IMR-90 (cell line): ENCODE measurements at regions not wholly inside any gene's neighbourhood (a gene's known extent, or its start where the extent isn't known, plus 50 kb on each side); places are given as distances from the start of the nearest gene placed in this dataset.
A peak's percentile ranks its signal among the peaks of the same experiment; 100 is the strongest.

Experiments
- ATAC-seq: fragments of 200-7000 bp; cut with Tn5 transposase; 2 replicates; pipeline ENCODE4 v1.9.1; 2020; ENCODE audit warnings: low read depth, mild to moderate bottlenecking, moderate library complexity
- BruUV-seq: library from RNA; stranded (reverse); fragments of 400-500 nt; replicated peaks from 2 replicates; lab custom pipeline; 2021; lab: Mats Ljungman, UMichigan
- CTCF ChIA-PET: fragments of 300-600 bp; formaldehyde crosslinking; extraction: SDS; loops from one replicate; lab custom pipeline; 2021; ENCODE audit warnings: antibody characterized with exemption; lab: Yijun Ruan, JAX
- POLR2A ChIA-PET: fragments of 300-600 bp; sonication (Branson Sonifier 250); formaldehyde crosslinking; loops from one replicate; lab custom pipeline; 2022; ENCODE audit warnings: antibody characterized with exemption; ENCODE audit not compliant: unreplicated experiment; lab: Charles Lee
- DNase-seq: peaks from one replicate; pipeline ENCODE4 v3.0.0; 2013
- H2AFZ ChIP-seq: replicated peaks from 2 replicates; pipeline ENCODE3; 2013; ENCODE audit warnings: low read length, mild to moderate bottlenecking; ENCODE audit not compliant: poor library complexity
- H2AK5ac ChIP-seq: 2 replicates; pipeline ENCODE4 v1.6.1; 2013; ENCODE audit warnings: low read depth, low read length, inconsistent platforms
- H2AK9ac ChIP-seq: replicated peaks from 2 replicates; pipeline ENCODE3; 2013; ENCODE audit warnings: mild to moderate bottlenecking, low read depth, low read length, moderate library complexity; ENCODE audit not compliant: poor library complexity
- H2BK120ac ChIP-seq: 2 replicates; pipeline ENCODE4 v1.6.1; 2013; ENCODE audit warnings: low read depth, low read length, inconsistent platforms
- H2BK15ac ChIP-seq: 3 replicates; pipeline ENCODE4 v1.6.1; 2013; ENCODE audit warnings: low read depth, low read length, inconsistent platforms
- H2BK20ac ChIP-seq: 2 replicates; pipeline ENCODE4 v1.6.1; 2013; ENCODE audit warnings: low read depth, mild to moderate bottlenecking, inconsistent platforms, low read length, moderate library complexity
- H2BK5ac ChIP-seq: 2 replicates; pipeline ENCODE4 v1.6.1; 2013; ENCODE audit warnings: mild to moderate bottlenecking, low read depth, low read length, inconsistent platforms; ENCODE audit not compliant: poor library complexity, severe bottlenecking
- H3K14ac ChIP-seq: replicated peaks from 2 replicates; pipeline ENCODE4 v1.6.1; 2013; ENCODE audit warnings: low read depth, low read length, inconsistent platforms
- H3K18ac ChIP-seq: 2 replicates; pipeline ENCODE4 v1.6.1; 2013; ENCODE audit warnings: low read depth, low read length, control low read depth
- H3K23ac ChIP-seq: 2 replicates; pipeline ENCODE4 v1.6.1; 2013; ENCODE audit warnings: low read depth, low read length, inconsistent platforms
- H3K27ac ChIP-seq: 2 replicates; pipeline ENCODE4 v1.5.1; 2013; ENCODE audit warnings: mild to moderate bottlenecking, control low read depth, low read length; ENCODE audit not compliant: insufficient read depth
- H3K27me3 ChIP-seq: 2 replicates; pipeline ENCODE4 v1.6.1; 2013; ENCODE audit warnings: low read length; ENCODE audit not compliant: control insufficient read depth, insufficient read depth
- H3K36me3 ChIP-seq: 2 replicates; pipeline ENCODE4 v1.6.1; 2013; ENCODE audit warnings: low read length, mixed read lengths; ENCODE audit not compliant: control insufficient read depth, insufficient read depth
- H3K4ac ChIP-seq: 2 replicates; pipeline ENCODE4 v1.6.1; 2013; ENCODE audit warnings: low read depth, low read length, inconsistent platforms
- H3K4me1 ChIP-seq: 2 replicates; pipeline ENCODE4 v1.6.1; 2013; ENCODE audit warnings: low read length, mixed read lengths; ENCODE audit not compliant: control insufficient read depth, insufficient read depth
- H3K4me2 ChIP-seq: 2 replicates; pipeline ENCODE4 v1.6.1; 2013; ENCODE audit warnings: low read depth, mild to moderate bottlenecking, control low read depth, low read length, moderate library complexity
- H3K4me3 ChIP-seq: 2 replicates; pipeline ENCODE4 v1.5.1; 2013; ENCODE audit warnings: low read depth, mild to moderate bottlenecking, control low read depth, low read length, moderate library complexity; ENCODE audit not compliant: insufficient read depth
- H3K56ac ChIP-seq: 2 replicates; pipeline ENCODE4 v1.6.1; 2013; ENCODE audit warnings: low read length, inconsistent platforms; ENCODE audit not compliant: insufficient read depth; ENCODE audit errors: extremely low read depth
- H3K79me1 ChIP-seq, 2 experiments: 2 replicates each; pipeline ENCODE4 v1.6.1; 2013; ENCODE audit warnings: low read length in 2 of 2, inconsistent platforms in 1 of 2, low read depth in 1 of 2
- H3K9ac ChIP-seq: 2 replicates; pipeline ENCODE4 v1.6.1; 2013; ENCODE audit warnings: low read depth, low read length, control low read depth
- H3K9me1 ChIP-seq: 2 replicates; pipeline ENCODE4 v1.6.1; 2013; ENCODE audit warnings: low read length, inconsistent platforms; ENCODE audit not compliant: insufficient read depth
- H3K9me3 ChIP-seq: 2 replicates; pipeline ENCODE4 v1.6.1; 2013; ENCODE audit warnings: low read length; ENCODE audit not compliant: control insufficient read depth, insufficient read depth
- H4K20me1 ChIP-seq: 2 replicates; pipeline ENCODE4 v1.6.1; 2013; ENCODE audit warnings: low read length, inconsistent platforms; ENCODE audit not compliant: insufficient read depth
- H4K5ac ChIP-seq: 2 replicates; pipeline ENCODE4 v1.6.1; 2013; ENCODE audit warnings: mild to moderate bottlenecking, low read depth, low read length, control low read depth
- H4K8ac ChIP-seq, 2 experiments: 2 replicates each; pipeline ENCODE4 v1.6.1; 2013; ENCODE audit warnings: low read depth in 2 of 2, low read length in 2 of 2, control low read depth in 1 of 2, inconsistent platforms in 1 of 2
- H4K91ac ChIP-seq: 2 replicates; pipeline ENCODE4 v1.6.1; 2013; ENCODE audit warnings: low read depth, low read length, inconsistent platforms; ENCODE audit not compliant: insufficient read depth
- BHLHE40 ChIP-seq: fragments of 150-350 bp; IDR thresholded peaks from 2 replicates; pipeline ENCODE4 v1.6.1; 2016; ENCODE audit warnings: mild to moderate bottlenecking, low read depth, low read length
- CEBPB ChIP-seq: IDR thresholded peaks from 2 replicates; pipeline ENCODE4 v1.6.1; 2012; ENCODE audit warnings: low read depth, low read length, improper control_type of control experiment
- CHD1 ChIP-seq: IDR thresholded peaks from 2 replicates; pipeline ENCODE4 v1.6.1; 2012; ENCODE audit warnings: low read depth, low read length, improper control_type of control experiment
- FOS ChIP-seq: fragments of 150-350 bp; IDR thresholded peaks from 2 replicates; pipeline ENCODE4 v1.6.1; 2016; ENCODE audit warnings: low read depth, low read length
- MAFK ChIP-seq: IDR thresholded peaks from 2 replicates; pipeline ENCODE4 v1.6.1; 2012; ENCODE audit warnings: low read depth, low read length, improper control_type of control experiment
- MAZ ChIP-seq: IDR thresholded peaks from 2 replicates; pipeline ENCODE4 v1.6.1; 2012; ENCODE audit warnings: low read depth, mild to moderate bottlenecking, low read length, improper control_type of control experiment, moderate library complexity, borderline replicate concordance
- MXI1 ChIP-seq: IDR thresholded peaks from 2 replicates; pipeline ENCODE4 v1.6.1; 2012; ENCODE audit warnings: low read depth, mild to moderate bottlenecking, low read length, moderate library complexity, borderline replicate concordance
- NFE2L2 ChIP-seq: fragments of 150-350 bp; IDR thresholded peaks from 2 replicates; pipeline ENCODE4 v1.6.1; 2016; ENCODE audit warnings: low read depth, mild to moderate bottlenecking, low read length
- POLR2A ChIP-seq: IDR thresholded peaks from 2 replicates; pipeline ENCODE4 v1.6.1; 2012; ENCODE audit warnings: mild to moderate bottlenecking, low read depth, low read length
- RAD21 ChIP-seq: IDR thresholded peaks from 2 replicates; pipeline ENCODE4 v1.6.1; 2012; ENCODE audit warnings: low read length, improper control_type of control experiment
- RCOR1 ChIP-seq: IDR thresholded peaks from 2 replicates; pipeline ENCODE4 v1.6.1; 2012; ENCODE audit warnings: mild to moderate bottlenecking, low read length, improper control_type of control experiment; ENCODE audit not compliant: insufficient replicate concordance
- RFX5 ChIP-seq: IDR thresholded peaks from 2 replicates; pipeline ENCODE4 v1.8.0; 2012; ENCODE audit warnings: low read depth, mild to moderate bottlenecking, low read length, moderate library complexity
- SMC3 ChIP-seq: fragments of 150-350 bp; IDR thresholded peaks from 2 replicates; pipeline ENCODE4 v1.6.1; 2016; ENCODE audit warnings: low read depth, mild to moderate bottlenecking, antibody characterized with exemption, low read length, moderate library complexity
- WGBS, 2 experiments: methylation state at CpG; one replicate each; pipeline versions ENCODE4 v1.1.5 to v1.1.7; 2013; ENCODE audit warnings: missing lambda C conversion rate in 2 of 2; ENCODE audit not compliant: insufficient read length in 1 of 2; ENCODE audit errors: extremely low coverage in 2 of 2; 5-methylcytosine and 5-hydroxymethylcytosine counted together
- dilution Hi-C: fragments of 300-500 bp; cut with HindIII; formaldehyde crosslinking; loops from one replicate; pipeline ENCODE4 v1.14.3; 2018; ENCODE audit warnings: low sequenced_read_pairs; ENCODE audit not compliant: unreplicated experiment
- in situ Hi-C: fragments of 300-500 bp; cut with MboI; formaldehyde crosslinking; loops from 3 replicates; pipeline ENCODE4 v1.14.3; 2019; ENCODE audit warnings: low sequenced_read_pairs, inconsistent platforms, mixed read lengths
- intact Hi-C: fragments of 100-400 bp; cut with micrococcal nuclease; formaldehyde crosslinking; loops from 2 replicates; pipeline ENCODE4 v1.10.0; 2022
- TF ChIP-seq, protein P1 (sequence below): conservative IDR thresholded peaks from 2 replicates; pipeline ENCODE4 v1.5.1; 2012; ENCODE audit warnings: mild to moderate bottlenecking, low read depth, low read length, improper control_type of control experiment
- TF ChIP-seq, protein P2 (sequence below): fragments of 150-350 bp; IDR thresholded peaks from 2 replicates; pipeline ENCODE4 v1.6.1; 2017; ENCODE audit warnings: mild to moderate bottlenecking, antibody characterized with exemption, low read length, low read depth
- TF ChIP-seq, protein P3 (sequence below): fragments of 150-350 bp; IDR thresholded peaks from 2 replicates; pipeline ENCODE4 v1.6.1; 2016; ENCODE audit warnings: low read depth, mild to moderate bottlenecking, low read length, moderate library complexity, borderline replicate concordance

DNA sequence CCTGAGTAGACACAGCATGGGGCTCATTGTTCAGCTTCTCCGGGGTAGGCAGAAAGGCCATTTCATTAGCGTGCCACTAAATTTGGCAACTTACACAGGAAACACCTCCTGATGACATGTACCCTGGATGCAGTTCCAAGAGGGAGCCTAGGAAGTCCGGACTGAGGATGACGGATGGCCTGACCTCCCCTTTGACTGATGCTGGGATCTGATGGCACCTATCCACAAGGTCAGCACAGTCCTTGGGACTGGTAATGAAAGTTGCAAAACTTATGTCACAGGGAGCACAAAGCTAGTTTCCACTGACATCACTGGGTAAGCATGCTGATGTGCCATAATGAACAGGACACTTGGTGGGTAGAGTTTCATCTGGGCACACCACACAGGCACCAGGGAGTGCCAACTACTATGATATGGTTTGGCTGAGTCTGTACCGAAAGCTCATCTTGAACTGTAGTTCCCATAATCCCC lies 126.7 kb upstream of the ARL4C start:
- H4K8ac ChIP-seq = no peak overlapping the region
- no peak for DNase-seq
- no peaks in the 10 kb centered on the region; the same call in 1 of the 2 replicates for H3K9me3 ChIP-seq
- H4K5ac ChIP-seq = no peak overlapping the region
- H3K4me3 ChIP-seq = no peak overlapping the region
- POLR2A ChIA-PET = no interaction called here
- BruUV-seq = no TSS peak
- peaks cover 3% of the 10 kb centered on the region; the same call in 1 of the 2 replicates for H3K9me1 ChIP-seq
- no peaks in the 10 kb centered on the region for H4K20me1 ChIP-seq
- H3K4ac ChIP-seq = 0 out of 2 replicates have a peak overlapping the region, but pooled peaks have one; percentile 3
- H4K91ac ChIP-seq = no peak overlapping the region
- no peak overlapping the region for H3K4me2 ChIP-seq
- in situ Hi-C loops (no loop called here), intact Hi-C loops (no loop called here), dilution Hi-C loops (no loop called here)
- H3K23ac ChIP-seq = peak overlapping the region; percentile 62; the same call in 1 of the 2 replicates
- TF ChIP-seq POLR2A (no peak), MXI1 (no peak), RFX5 (no peak), CHD1 (no peak), RCOR1 (no peak), CEBPB (no peak), NFE2L2 (no peak), BHLHE40 (no peak), RAD21 (no peak), MAZ (no peak), FOS (no peak), MAFK (no peak), SMC3 (no peak)
- TF ChIP-seq, protein P1, sequence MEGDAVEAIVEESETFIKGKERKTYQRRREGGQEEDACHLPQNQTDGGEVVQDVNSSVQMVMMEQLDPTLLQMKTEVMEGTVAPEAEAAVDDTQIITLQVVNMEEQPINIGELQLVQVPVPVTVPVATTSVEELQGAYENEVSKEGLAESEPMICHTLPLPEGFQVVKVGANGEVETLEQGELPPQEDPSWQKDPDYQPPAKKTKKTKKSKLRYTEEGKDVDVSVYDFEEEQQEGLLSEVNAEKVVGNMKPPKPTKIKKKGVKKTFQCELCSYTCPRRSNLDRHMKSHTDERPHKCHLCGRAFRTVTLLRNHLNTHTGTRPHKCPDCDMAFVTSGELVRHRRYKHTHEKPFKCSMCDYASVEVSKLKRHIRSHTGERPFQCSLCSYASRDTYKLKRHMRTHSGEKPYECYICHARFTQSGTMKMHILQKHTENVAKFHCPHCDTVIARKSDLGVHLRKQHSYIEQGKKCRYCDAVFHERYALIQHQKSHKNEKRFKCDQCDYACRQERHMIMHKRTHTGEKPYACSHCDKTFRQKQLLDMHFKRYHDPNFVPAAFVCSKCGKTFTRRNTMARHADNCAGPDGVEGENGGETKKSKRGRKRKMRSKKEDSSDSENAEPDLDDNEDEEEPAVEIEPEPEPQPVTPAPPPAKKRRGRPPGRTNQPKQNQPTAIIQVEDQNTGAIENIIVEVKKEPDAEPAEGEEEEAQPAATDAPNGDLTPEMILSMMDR = no peak
- TF ChIP-seq, protein P2, sequence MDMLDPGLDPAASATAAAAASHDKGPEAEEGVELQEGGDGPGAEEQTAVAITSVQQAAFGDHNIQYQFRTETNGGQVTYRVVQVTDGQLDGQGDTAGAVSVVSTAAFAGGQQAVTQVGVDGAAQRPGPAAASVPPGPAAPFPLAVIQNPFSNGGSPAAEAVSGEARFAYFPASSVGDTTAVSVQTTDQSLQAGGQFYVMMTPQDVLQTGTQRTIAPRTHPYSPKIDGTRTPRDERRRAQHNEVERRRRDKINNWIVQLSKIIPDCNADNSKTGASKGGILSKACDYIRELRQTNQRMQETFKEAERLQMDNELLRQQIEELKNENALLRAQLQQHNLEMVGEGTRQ = no peak
- TF ChIP-seq, protein P3, sequence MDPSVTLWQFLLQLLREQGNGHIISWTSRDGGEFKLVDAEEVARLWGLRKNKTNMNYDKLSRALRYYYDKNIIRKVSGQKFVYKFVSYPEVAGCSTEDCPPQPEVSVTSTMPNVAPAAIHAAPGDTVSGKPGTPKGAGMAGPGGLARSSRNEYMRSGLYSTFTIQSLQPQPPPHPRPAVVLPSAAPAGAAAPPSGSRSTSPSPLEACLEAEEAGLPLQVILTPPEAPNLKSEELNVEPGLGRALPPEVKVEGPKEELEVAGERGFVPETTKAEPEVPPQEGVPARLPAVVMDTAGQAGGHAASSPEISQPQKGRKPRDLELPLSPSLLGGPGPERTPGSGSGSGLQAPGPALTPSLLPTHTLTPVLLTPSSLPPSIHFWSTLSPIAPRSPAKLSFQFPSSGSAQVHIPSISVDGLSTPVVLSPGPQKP = no peak
- peak overlapping the region; percentile 15; the same call in 1 of the 3 replicates for H2BK15ac ChIP-seq
- peak overlapping the region; percentile 8; the same call in 1 of the 2 replicates for H2BK20ac ChIP-seq
- H2BK120ac ChIP-seq = peak overlapping the region; percentile 3; the same call in 1 of the 2 replicates
- no peak overlapping the region for H3K9ac ChIP-seq
- CTCF ChIA-PET = interaction anchor here (0.6 kb wide), 1 partner anchor 77 kb away, joined by 3 read pairs; no protein-coding TSS in a partner anchor
- no peak overlapping the region for H3K56ac ChIP-seq
- H3K18ac ChIP-seq = no peak overlapping the region
- H2AFZ ChIP-seq = no peak overlapping the region
- 81% methylated on average over 4 of the region's 5 CpGs; no CpG with 5 or more reads in 1 of the 2 experiments for WGBS, 2 experiments
- H3K27ac ChIP-seq = no peak overlapping the region
- no peak overlapping the region for H2AK9ac ChIP-seq
- H3K4me1 ChIP-seq = no peaks in the 10 kb centered on the region
- no peak for ATAC-seq
- H2BK5ac ChIP-seq = no peak overlapping the region
- H2AK5ac ChIP-seq = peak overlapping the region; percentile 72; the same call in 1 of the 2 replicates
- no peaks in the 10 kb centered on the region for H3K79me1 ChIP-seq
- H3K36me3 ChIP-seq = no peaks in the 10 kb centered on the region
- 0 out of 2 replicates have a peak overlapping the region, but pooled peaks have one; percentile 10 for H3K14ac ChIP-seq
- H3K27me3 ChIP-seq = no peaks in the 10 kb centered on the region
